HG03066 (cell line): ENCODE measurements at regions not wholly inside any gene's neighbourhood (a gene's known extent, or its start where the extent isn't known, plus 50 kb on each side); places are given as distances from the start of the nearest gene placed in this dataset.
"Not testable (repeated sequence)": the region's sequence is repeated elsewhere in the genome, so short reads cannot be mapped to it uniquely, and the experiment has no call there.

Experiments used
- ATAC-seq: cut with Tn5 transposase; IDR thresholded peaks from one replicate; pipeline ENCODE4 v1.9.1; 2021; ENCODE audit warnings: low read depth; ENCODE audit not compliant: unreplicated experiment

GRCh38 chr2:234376229-234376628 lies 120.7 kb downstream of the ARL4C start:
- ATAC-seq, result no peak

- ATAC-seq, result no peak
These were observed 121.6 kb downstream of the ARL4C start for GRCh38 chr2:234375176-234375880.

GRCh38 chr2:234374736-234375135 lies 122.1 kb downstream of the ARL4C start:
- ATAC-seq, result no peak

- ATAC-seq, result no peak
These were observed 122.8 kb downstream of the ARL4C start for GRCh38 chr2:234374150-234374508.

GRCh38 chr2:234373481-234374149 lies 123.3 kb downstream of the ARL4C start:
- ATAC-seq, result no peak

- no peak for ATAC-seq
These were observed 123.8 kb downstream of the ARL4C start for GRCh38 chr2:234373060-234373459.

GRCh38 chr2:234372506-234372905 lies 124.4 kb downstream of the ARL4C start:
- no peak for ATAC-seq

- ATAC-seq, result no peak
These were observed 128.0 kb downstream of the ARL4C start for GRCh38 chr2:234368861-234369261.

- ATAC-seq, result no peak
These were observed 130.0 kb downstream of the ARL4C start for GRCh38 chr2:234366891-234367290.

GRCh38 chr2:234364661-234365060 lies 132.2 kb downstream of the ARL4C start:
- no peak for ATAC-seq

GRCh38 chr2:234363647-234364294 lies 133.1 kb downstream of the ARL4C start:
- no peak for ATAC-seq

GRCh38 chr2:234363011-234363487 lies 133.8 kb downstream of the ARL4C start:
- no peak for ATAC-seq

GRCh38 chr2:234360313-234360975 lies 136.4 kb downstream of the ARL4C start:
- not testable (repeated sequence) for ATAC-seq

- no peak for ATAC-seq
These were observed 139.2 kb downstream of the ARL4C start for GRCh38 chr2:234357666-234358065.

GRCh38 chr2:234355808-234356365 lies 141.0 kb downstream of the ARL4C start:
- ATAC-seq, result no peak

- ATAC-seq, result no peak
These were observed 141.7 kb downstream of the ARL4C start for GRCh38 chr2:234355021-234355720.

GRCh38 chr2:234352270-234352669 lies 144.6 kb downstream of the ARL4C start:
- ATAC-seq, result no peak

GRCh38 chr2:234351866-234352265 lies 145.0 kb downstream of the ARL4C start:
- not testable (repeated sequence) for ATAC-seq

- ATAC-seq, result no peak
These were observed 148.8 kb downstream of the ARL4C start for GRCh38 chr2:234348081-234348480.

GRCh38 chr2:234345921-234346320 lies 151.0 kb downstream of the ARL4C start:
- no peak for ATAC-seq
